Parathyroid adenoma (tissue), 2 donors: ENCODE measurements at regions not wholly inside any gene's neighbourhood (a gene's known extent, or its start where the extent isn't known, plus 50 kb on each side); places are given as distances from the start of the nearest gene placed in this dataset.

Experiments used
- H2AFZ ChIP-seq: fragments of 300-600 bp; sonication (generic); one replicate; pipeline ENCODE4 v1.7.0; 2017; ENCODE audit warnings: antibody characterized with exemption, mild to moderate bottlenecking
- H3K27ac ChIP-seq: fragments of 300-600 bp; sonication (generic); one replicate; pipeline ENCODE4 v1.7.0; 2017
- H3K27me3 ChIP-seq: fragments of 300-600 bp; sonication (generic); one replicate; pipeline ENCODE4 v1.7.0; 2017; ENCODE audit warnings: low read length; ENCODE audit not compliant: control insufficient read depth, insufficient read depth
- H3K36me3 ChIP-seq: fragments of 300-600 bp; sonication (generic); one replicate; pipeline ENCODE4 v1.7.0; 2017; ENCODE audit warnings: low read length; ENCODE audit not compliant: control insufficient read depth, insufficient read depth
- H3K4me1 ChIP-seq: fragments of 300-600 bp; sonication (generic); one replicate; pipeline ENCODE4 v1.7.0; 2017; ENCODE audit warnings: control low read depth
- H3K4me2 ChIP-seq: fragments of 300-600 bp; sonication (generic); one replicate; pipeline ENCODE4 v1.7.0; 2017; ENCODE audit warnings: low read length
- H3K4me3 ChIP-seq: fragments of 300-600 bp; sonication (generic); one replicate; pipeline ENCODE4 v1.7.0; 2017; ENCODE audit warnings: low read depth, low read length
- H3K79me2 ChIP-seq: fragments of 300-600 bp; sonication (generic); one replicate; pipeline ENCODE4 v1.7.0; 2017; ENCODE audit warnings: control low read depth
- H3K9ac ChIP-seq: fragments of 300-600 bp; sonication (generic); one replicate; pipeline ENCODE4 v1.7.0; 2017; ENCODE audit warnings: mild to moderate bottlenecking
- H3K9me3 ChIP-seq: fragments of 300-600 bp; sonication (generic); one replicate; pipeline ENCODE4 v1.7.0; 2017; ENCODE audit warnings: low read length; ENCODE audit not compliant: control insufficient read depth
- CTCF ChIP-seq: fragments of 300-600 bp; sonication (generic); IDR thresholded peaks from one replicate; pipeline ENCODE4 v1.7.0; 2017; ENCODE audit warnings: antibody characterized with exemption, mild to moderate bottlenecking
- donor health status: primary hyperparathyroidism.

GRCh38 chr12:115659422-115659821, 618.1 kb downstream of the MED13L start:
- no peak overlapping the region for H2AFZ ChIP-seq
- TF ChIP-seq CTCF: no peak
- no peaks in the 10 kb centered on the region for H3K4me1 ChIP-seq
- H3K27me3 ChIP-seq: no peaks in the 10 kb centered on the region
- no peaks in the 10 kb centered on the region for H3K36me3 ChIP-seq
- H3K4me2 ChIP-seq: no peak overlapping the region
- no peaks in the 10 kb centered on the region for H3K79me2 ChIP-seq
- H3K27ac ChIP-seq: no peak overlapping the region
- H3K4me3 ChIP-seq: no peak overlapping the region
- no peaks in the 10 kb centered on the region for H3K9me3 ChIP-seq
- no peak overlapping the region for H3K9ac ChIP-seq

- Histone ChIP-seq H3K9me3 (no peaks in the 10 kb centered on the region), H3K4me2 (no peak overlapping the region), H3K4me1 (no peaks in the 10 kb centered on the region), H2AFZ (no peak overlapping the region), H3K27me3 (no peaks in the 10 kb centered on the region), H3K27ac (no peak overlapping the region), H3K36me3 (no peaks in the 10 kb centered on the region), H3K9ac (no peak overlapping the region), H3K79me2 (no peaks in the 10 kb centered on the region), H3K4me3 (no peak overlapping the region)
- TF ChIP-seq CTCF: no peak
These were observed 620.1 kb downstream of the MED13L start for GRCh38 chr12:115657081-115658013.

GRCh38 chr12:115650026-115650425, 627.5 kb downstream of the MED13L start:
- H2AFZ ChIP-seq: no peak overlapping the region
- H3K36me3 ChIP-seq: no peaks in the 10 kb centered on the region
- H3K79me2 ChIP-seq: no peaks in the 10 kb centered on the region
- H3K27me3 ChIP-seq: no peaks in the 10 kb centered on the region
- no peaks in the 10 kb centered on the region for H3K9me3 ChIP-seq
- H3K27ac ChIP-seq: no peak overlapping the region
- no peak overlapping the region for H3K4me2 ChIP-seq
- H3K4me3 ChIP-seq: no peak overlapping the region
- no peak overlapping the region for H3K9ac ChIP-seq
- no peak for TF ChIP-seq CTCF
- no peaks in the 10 kb centered on the region for H3K4me1 ChIP-seq

GRCh38 chr12:115648463-115648862, 629.0 kb downstream of the MED13L start:
- H3K4me3 ChIP-seq: no peak overlapping the region
- H3K9me3 ChIP-seq: no peaks in the 10 kb centered on the region
- no peak overlapping the region for H3K27ac ChIP-seq
- no peaks in the 10 kb centered on the region for H3K4me1 ChIP-seq
- no peak overlapping the region for H3K9ac ChIP-seq
- H3K4me2 ChIP-seq: no peak overlapping the region
- H2AFZ ChIP-seq: no peak overlapping the region
- H3K79me2 ChIP-seq: no peaks in the 10 kb centered on the region
- H3K36me3 ChIP-seq: no peaks in the 10 kb centered on the region
- no peak for TF ChIP-seq CTCF
- no peaks in the 10 kb centered on the region for H3K27me3 ChIP-seq

- Histone ChIP-seq H3K27ac (no peak overlapping the region), H3K9me3 (no peaks in the 10 kb centered on the region), H3K9ac (no peak overlapping the region), H3K4me1 (no peaks in the 10 kb centered on the region), H3K36me3 (no peaks in the 10 kb centered on the region), H3K27me3 (no peaks in the 10 kb centered on the region), H3K79me2 (no peaks in the 10 kb centered on the region), H3K4me2 (no peak overlapping the region), H2AFZ (no peak overlapping the region), H3K4me3 (no peak overlapping the region)
- no peak for TF ChIP-seq CTCF
These were observed 631.3 kb downstream of the MED13L start for GRCh38 chr12:115646210-115646609.
